OCI-LY1 (cell line): ENCODE measurements at regions not wholly inside any gene's neighbourhood (a gene's known extent, or its start where the extent isn't known, plus 50 kb on each side); places are given as distances from the start of the nearest gene placed in this dataset.

ENCODE experiments used
- H2AFZ ChIP-seq: fragments of 200-600 bp; sonication (generic), shearing (Covaris generic); 2 replicates; pipeline ENCODE4 v1.6.0; 2014; ENCODE audit warnings: antibody characterized with exemption, mild to moderate bottlenecking, low read length
- H3F3A ChIP-seq: fragments of 200-600 bp; sonication (generic), shearing (Covaris generic); 2 replicates; pipeline ENCODE4 v1.6.0; 2014; ENCODE audit warnings: mild to moderate bottlenecking, antibody characterized with exemption, low read length, moderate library complexity; ENCODE audit not compliant: insufficient read depth
- H3K27ac ChIP-seq: fragments of 200-600 bp; sonication (generic); 2 replicates; pipeline ENCODE4 v1.5.1; 2014; ENCODE audit warnings: low read length, mixed run types, mild to moderate bottlenecking, low read depth; ENCODE audit not compliant: poor library complexity, severe bottlenecking
- H3K27me3 ChIP-seq: fragments of 200-600 bp; sonication (generic); 2 replicates; pipeline ENCODE4 v1.6.0; 2014; ENCODE audit warnings: antibody characterized with exemption, mild to moderate bottlenecking, low read length, moderate library complexity; ENCODE audit not compliant: insufficient read depth
- H3K36me3 ChIP-seq: fragments of 200-600 bp; sonication (generic); 2 replicates; pipeline ENCODE4 v1.6.1; 2014; ENCODE audit warnings: mild to moderate bottlenecking, antibody characterized with exemption, low read length, moderate library complexity, mixed read lengths; ENCODE audit not compliant: insufficient read depth
- H3K4me1 ChIP-seq: fragments of 200-600 bp; sonication (generic); 2 replicates; pipeline ENCODE4 v1.5.1; 2014; ENCODE audit warnings: mild to moderate bottlenecking, low read length, moderate library complexity; ENCODE audit not compliant: insufficient read depth, severe bottlenecking
- H3K4me2 ChIP-seq: fragments of 200-600 bp; sonication (generic), shearing (Covaris generic); 2 replicates; pipeline ENCODE4 v1.6.1; 2014; ENCODE audit warnings: low read length
- H3K4me3 ChIP-seq: fragments of 200-600 bp; sonication (generic); 2 replicates; pipeline ENCODE4 v1.5.1; 2014; ENCODE audit warnings: low read length, low read depth, mild to moderate bottlenecking, mixed read lengths; ENCODE audit not compliant: poor library complexity, severe bottlenecking
- H3K79me2 ChIP-seq: fragments of 200-600 bp; shearing (Covaris generic); 2 replicates; pipeline ENCODE4 v1.6.1; 2016; ENCODE audit warnings: mixed run types, low read length, mixed read lengths; ENCODE audit not compliant: insufficient read depth
- H3K9ac ChIP-seq: fragments of 200-600 bp; sonication (generic), shearing (Covaris generic); 2 replicates; pipeline ENCODE4 v1.6.1; 2014; ENCODE audit warnings: mild to moderate bottlenecking, low read length, mixed read lengths
- H3K9me2 ChIP-seq: fragments of 200-600 bp; sonication (generic), shearing (Covaris generic); 2 replicates; pipeline ENCODE4 v1.6.1; 2014; ENCODE audit warnings: low read depth, mild to moderate bottlenecking, low read length, mixed read lengths
- H3K9me3 ChIP-seq: fragments of 200-600 bp; shearing (Covaris generic); 2 replicates; pipeline ENCODE4 v1.6.1; 2014; ENCODE audit warnings: low read length, mixed read lengths
- H4K20me1 ChIP-seq: fragments of 200-600 bp; sonication (generic), shearing (Covaris generic); 2 replicates; pipeline ENCODE4 v1.6.0; 2016; ENCODE audit warnings: mild to moderate bottlenecking, low read length; ENCODE audit not compliant: insufficient read depth
- CTCF ChIP-seq: fragments of 200-600 bp; sonication (generic), shearing (Covaris generic); IDR thresholded peaks from 2 replicates; pipeline ENCODE4 v1.5.1; 2017; ENCODE audit warnings: mild to moderate bottlenecking, antibody characterized with exemption, low read length, moderate library complexity, mixed read lengths
- EZH2 ChIP-seq: fragments of 200-600 bp; sonication (generic), shearing (Covaris generic); IDR thresholded peaks from 2 replicates; pipeline ENCODE4 v1.8.0; 2017; ENCODE audit warnings: borderline replicate concordance, mixed run types, mild to moderate bottlenecking, antibody characterized with exemption, low read length, moderate library complexity, mixed read lengths

GRCh38 chr12:75712223-75712622, 200.8 kb upstream of the KRR1 start:
- H3K9ac ChIP-seq, result no peak overlapping the region
- no peak overlapping the region for H3K4me2 ChIP-seq
- H2AFZ ChIP-seq, result no peak overlapping the region
- H3K4me1 ChIP-seq, result no peaks in the 10 kb centered on the region
- no peaks in the 10 kb centered on the region for H4K20me1 ChIP-seq
- H3K79me2 ChIP-seq, result no peaks in the 10 kb centered on the region
- H3K9me2 ChIP-seq, result no peaks in the 10 kb centered on the region
- no peak overlapping the region for H3K27ac ChIP-seq
- TF ChIP-seq CTCF, result no peak
- no peak for TF ChIP-seq EZH2
- H3K36me3 ChIP-seq, result no peaks in the 10 kb centered on the region
- H3K9me3 ChIP-seq, result no peaks in the 10 kb centered on the region
- no peaks in the 10 kb centered on the region for H3K27me3 ChIP-seq
- no peak overlapping the region for H3K4me3 ChIP-seq
- no peaks in the 10 kb centered on the region for H3F3A ChIP-seq

- H3K4me2 ChIP-seq, result no peak overlapping the region
- H3K4me1 ChIP-seq, result no peaks in the 10 kb centered on the region
- no peaks in the 10 kb centered on the region for H3K9me3 ChIP-seq
- no peaks in the 10 kb centered on the region for H3K36me3 ChIP-seq
- H4K20me1 ChIP-seq, result no peaks in the 10 kb centered on the region
- TF ChIP-seq CTCF, result no peak
- no peak for TF ChIP-seq EZH2
- no peak overlapping the region for H2AFZ ChIP-seq
- no peaks in the 10 kb centered on the region for H3K79me2 ChIP-seq
- H3K9ac ChIP-seq, result no peak overlapping the region
- H3K4me3 ChIP-seq, result no peak overlapping the region
- H3K27me3 ChIP-seq, result no peaks in the 10 kb centered on the region
- H3K9me2 ChIP-seq, result no peaks in the 10 kb centered on the region
- H3K27ac ChIP-seq, result no peak overlapping the region
- no peaks in the 10 kb centered on the region for H3F3A ChIP-seq
Observed at GRCh38 chr12:75711271-75711670, 199.9 kb upstream of the KRR1 start.

GRCh38 chr12:75710361-75711069, 199.1 kb upstream of the KRR1 start:
- H3K36me3 ChIP-seq, result no peaks in the 10 kb centered on the region
- H3K9me3 ChIP-seq, result no peaks in the 10 kb centered on the region
- no peak overlapping the region for H3K4me3 ChIP-seq
- H4K20me1 ChIP-seq, result no peaks in the 10 kb centered on the region
- no peaks in the 10 kb centered on the region for H3K27me3 ChIP-seq
- no peak overlapping the region for H3K27ac ChIP-seq
- H3F3A ChIP-seq, result no peaks in the 10 kb centered on the region
- H3K4me2 ChIP-seq, result no peak overlapping the region
- no peak overlapping the region for H3K9ac ChIP-seq
- no peak overlapping the region for H2AFZ ChIP-seq
- H3K9me2 ChIP-seq, result no peaks in the 10 kb centered on the region
- no peaks in the 10 kb centered on the region for H3K4me1 ChIP-seq
- no peaks in the 10 kb centered on the region for H3K79me2 ChIP-seq
- TF ChIP-seq EZH2 (no peak), CTCF (no peak)
